GM18861 (cell line): ENCODE measurements at regions not wholly inside any gene's neighbourhood (a gene's known extent, or its start where the extent isn't known, plus 50 kb on each side); places are given as distances from the start of the nearest gene placed in this dataset.

ENCODE experiments used
- ATAC-seq: cut with Tn5 transposase; IDR thresholded peaks from one replicate; pipeline ENCODE4 v1.9.1; 2021; ENCODE audit not compliant: unreplicated experiment

GRCh38 chr7:25279705-25280104, 51.4 kb upstream of the NPVF start:
- ATAC-seq, result no peak

DNA sequence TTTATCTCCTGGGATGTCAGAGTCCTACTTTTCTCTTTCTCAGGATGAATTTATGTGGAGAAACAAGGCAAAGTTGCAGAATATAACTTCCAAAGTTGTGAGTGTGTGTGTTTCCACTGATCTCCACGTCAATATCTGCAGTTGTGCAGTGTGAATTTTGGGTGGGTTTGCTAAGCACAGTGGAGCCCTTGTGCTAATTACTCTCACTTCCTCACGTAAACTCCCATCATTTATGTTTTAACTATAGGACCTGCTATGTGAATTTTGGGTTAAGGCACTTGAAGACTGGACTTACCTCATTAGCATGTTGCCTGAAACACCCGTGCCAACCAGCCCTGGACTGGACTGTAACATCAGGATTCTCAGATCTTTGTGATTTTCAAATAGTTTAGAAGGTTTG, 51.9 kb upstream of the NPVF start:
- no peak for ATAC-seq

- no peak for ATAC-seq
These were observed 53.9 kb upstream of the NPVF start for GRCh38 chr7:25282194-25282593.

GRCh38 chr7:25286756-25287155, 58.5 kb upstream of the NPVF start:
- no peak for ATAC-seq

DNA sequence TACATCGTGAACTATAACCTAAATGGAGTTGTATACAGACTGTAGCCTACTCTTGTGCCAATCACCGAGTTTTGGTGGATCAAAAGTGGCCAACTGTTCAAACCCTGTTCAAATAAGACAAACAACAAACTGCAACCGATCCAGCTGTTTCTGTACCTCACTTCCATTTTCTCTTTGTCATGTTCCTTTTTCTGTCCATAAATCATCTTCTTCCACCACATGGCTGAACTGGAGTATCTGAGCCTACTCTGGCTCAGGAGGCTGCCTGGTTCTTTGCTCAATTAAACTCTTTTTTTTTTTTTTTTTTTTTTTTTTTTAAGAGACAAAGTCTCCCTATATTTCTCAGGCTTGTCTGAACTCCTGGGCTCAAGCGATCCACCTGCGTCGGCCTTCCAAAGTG, 59.0 kb upstream of the NPVF start:
- no peak for ATAC-seq

DNA sequence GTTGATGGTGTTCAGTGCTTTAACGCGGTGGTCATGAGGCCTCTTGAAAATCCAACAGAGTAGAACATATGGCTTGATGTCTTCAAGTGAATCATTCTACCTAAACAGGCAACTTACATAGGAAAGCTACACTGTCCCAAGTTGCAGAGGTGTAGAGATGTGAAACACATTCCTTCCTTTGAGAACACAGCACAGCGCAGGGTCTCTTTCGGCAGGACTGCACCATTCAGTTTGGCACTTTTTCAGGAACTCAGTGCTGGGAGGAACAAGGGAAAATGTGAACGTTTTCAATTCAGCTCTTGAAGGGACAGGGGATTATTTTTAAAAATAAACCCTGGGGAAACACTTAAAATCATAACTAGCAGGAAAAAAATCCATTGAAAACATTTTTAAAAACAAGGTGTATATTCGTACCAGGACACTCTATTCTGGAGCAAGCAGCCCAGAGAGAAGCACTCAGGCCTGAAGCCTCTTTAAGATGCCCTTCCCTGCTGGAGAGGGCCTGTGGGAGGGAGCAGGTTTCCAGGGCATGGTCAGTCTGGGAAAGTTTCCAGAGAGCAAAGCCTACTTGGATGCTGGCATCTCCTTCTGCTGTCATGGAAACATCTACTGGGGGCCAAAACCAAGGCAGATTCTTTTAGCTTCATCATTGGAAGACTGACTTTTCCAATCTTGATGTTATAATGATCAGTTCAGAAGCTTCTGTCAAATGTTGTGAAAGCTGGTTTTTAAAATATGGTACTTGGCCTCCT, 60.4 kb upstream of the NPVF start:
- ATAC-seq, result no peak

DNA sequence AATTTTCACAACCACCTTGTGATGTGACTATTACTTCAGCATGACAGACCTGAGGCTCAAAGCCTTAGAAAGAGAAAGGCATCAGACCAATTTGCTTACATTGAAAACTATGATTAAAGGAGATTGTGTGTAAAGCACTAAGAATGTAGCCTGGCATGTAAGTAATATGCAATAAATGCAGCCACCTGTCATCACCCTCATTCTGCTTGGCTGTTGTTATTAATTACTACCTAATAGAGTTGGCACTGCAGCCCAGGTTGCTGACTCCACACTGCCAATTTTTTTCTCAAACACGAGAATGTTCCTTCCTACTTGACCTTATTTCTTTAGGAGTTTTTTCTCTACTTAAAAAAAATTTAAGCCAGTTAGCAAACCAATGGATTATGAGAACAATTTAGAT, 61.2 kb upstream of the NPVF start:
- ATAC-seq, result no peak

DNA sequence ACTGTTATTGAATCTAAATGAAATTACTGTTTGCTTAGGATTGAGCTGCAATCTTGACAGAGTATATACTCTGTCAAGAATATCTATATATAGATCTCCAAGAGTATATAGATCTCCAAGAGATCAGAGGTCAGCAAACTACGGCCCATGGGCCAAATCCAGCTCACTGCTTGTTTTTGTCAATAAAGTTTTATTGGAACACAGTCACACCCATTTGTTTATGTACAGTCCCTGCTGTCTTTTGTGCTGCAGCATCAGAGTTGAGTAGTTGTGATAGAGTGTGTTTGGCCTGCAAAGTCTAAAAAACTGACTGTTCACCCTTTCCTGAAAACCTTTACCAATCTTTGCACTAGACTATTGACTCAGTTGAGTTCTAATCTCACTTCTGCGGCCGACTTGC, 66.3 kb upstream of the NPVF start:
- no peak for ATAC-seq

- no peak for ATAC-seq
These were observed 67.1 kb upstream of the NPVF start for GRCh38 chr7:25295387-25295786.

DNA sequence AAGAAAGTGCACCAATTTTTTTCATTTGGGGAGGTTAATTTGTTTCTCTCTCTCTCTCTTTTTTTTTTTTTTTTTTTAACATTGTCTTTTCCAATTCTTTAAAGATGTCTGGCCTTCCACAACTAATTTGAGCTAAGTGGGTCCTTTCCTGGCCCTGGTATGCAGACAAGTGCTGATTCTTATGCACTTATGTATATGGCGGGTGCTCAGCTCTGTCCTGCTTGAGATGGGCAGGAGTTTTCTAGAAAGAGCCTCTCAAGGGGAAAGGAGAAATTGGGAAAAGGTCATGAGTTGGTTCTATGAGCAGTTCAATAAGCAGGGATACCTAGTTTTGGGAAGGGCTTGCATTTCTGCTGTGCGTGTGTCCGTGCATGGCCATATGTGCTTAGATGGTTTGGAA, 67.8 kb upstream of the NPVF start:
- ATAC-seq, result no peak

DNA sequence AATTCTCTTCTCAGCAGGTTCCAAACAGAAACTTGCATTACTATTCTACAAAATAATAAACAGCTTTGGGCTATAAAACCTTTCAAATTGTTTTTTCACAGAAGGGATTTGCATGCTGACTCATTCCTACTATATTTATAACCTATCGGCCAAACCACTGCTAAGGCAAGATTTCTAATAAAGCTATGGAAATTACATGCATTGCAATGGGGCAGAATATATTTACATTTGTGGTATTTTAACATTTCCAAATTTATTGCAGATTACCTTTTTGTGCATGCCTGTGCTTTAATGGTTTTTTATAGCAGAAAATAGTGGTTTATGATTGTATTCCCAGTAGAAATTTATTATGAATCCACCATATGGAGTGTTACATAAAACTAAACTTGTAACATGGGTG, 69.0 kb upstream of the NPVF start:
- no peak for ATAC-seq

- no peak for ATAC-seq
These were observed 75.2 kb upstream of the NPVF start for GRCh38 chr7:25303281-25304181.

- no peak for ATAC-seq
These were observed 76.4 kb upstream of the NPVF start for GRCh38 chr7:25304691-25305090.

DNA sequence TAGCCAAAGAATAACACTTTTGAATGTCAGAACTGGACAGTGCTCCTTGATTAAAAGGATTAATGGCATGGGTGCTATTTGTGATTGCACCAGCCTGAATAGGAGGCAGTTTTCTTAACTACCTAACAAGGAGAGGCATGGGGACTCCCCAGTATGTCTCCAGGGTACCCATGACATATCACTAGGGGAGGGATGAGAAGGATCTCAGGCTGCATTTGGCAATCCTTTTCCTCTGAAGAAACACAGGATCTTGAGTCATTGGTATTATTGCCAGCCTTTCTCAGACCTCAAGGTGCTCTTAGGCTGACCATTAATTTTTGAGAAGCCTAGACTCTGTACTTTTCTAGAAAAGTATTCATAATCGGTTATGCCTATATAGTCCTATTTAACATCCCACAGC, 77.5 kb upstream of the NPVF start:
- ATAC-seq, result no peak

DNA sequence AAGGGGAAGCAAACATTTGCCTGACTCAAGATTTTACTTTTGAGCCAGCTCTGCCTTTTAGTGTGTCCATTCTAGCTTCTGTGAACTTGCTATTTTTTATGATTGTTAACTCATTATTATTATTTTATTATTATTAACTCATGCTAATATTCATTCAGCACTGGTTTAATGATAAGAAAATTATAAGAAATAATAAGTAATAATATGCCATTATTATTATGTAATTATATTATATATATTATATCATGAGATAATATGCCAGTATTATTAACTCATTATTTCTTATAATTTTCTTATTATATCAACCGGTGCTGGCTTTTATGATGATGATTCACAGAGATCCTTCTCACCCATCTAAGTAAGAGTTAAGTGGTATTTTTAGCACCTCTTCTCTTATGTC, 79.3 kb upstream of the NPVF start:
- no peak for ATAC-seq

DNA sequence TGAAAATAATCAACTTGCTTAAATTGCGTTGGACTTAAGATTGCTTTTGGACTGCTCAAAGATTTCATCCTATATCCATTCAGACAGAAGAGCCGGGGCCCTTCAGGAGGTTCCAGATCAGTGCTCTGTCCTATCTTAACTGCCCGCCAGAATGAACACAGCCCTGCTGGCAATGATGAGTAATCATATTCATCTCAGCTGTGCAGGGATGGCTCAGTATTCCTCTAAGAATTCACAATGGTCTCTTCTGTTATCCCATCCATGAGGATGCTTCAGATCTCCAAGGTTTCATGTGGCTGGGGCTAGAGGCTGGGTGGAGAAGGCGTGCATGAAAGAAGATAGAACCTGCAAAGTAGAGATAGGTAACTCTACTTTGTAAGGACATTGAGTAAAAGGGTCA, 80.0 kb upstream of the NPVF start:
- ATAC-seq, result no peak

DNA sequence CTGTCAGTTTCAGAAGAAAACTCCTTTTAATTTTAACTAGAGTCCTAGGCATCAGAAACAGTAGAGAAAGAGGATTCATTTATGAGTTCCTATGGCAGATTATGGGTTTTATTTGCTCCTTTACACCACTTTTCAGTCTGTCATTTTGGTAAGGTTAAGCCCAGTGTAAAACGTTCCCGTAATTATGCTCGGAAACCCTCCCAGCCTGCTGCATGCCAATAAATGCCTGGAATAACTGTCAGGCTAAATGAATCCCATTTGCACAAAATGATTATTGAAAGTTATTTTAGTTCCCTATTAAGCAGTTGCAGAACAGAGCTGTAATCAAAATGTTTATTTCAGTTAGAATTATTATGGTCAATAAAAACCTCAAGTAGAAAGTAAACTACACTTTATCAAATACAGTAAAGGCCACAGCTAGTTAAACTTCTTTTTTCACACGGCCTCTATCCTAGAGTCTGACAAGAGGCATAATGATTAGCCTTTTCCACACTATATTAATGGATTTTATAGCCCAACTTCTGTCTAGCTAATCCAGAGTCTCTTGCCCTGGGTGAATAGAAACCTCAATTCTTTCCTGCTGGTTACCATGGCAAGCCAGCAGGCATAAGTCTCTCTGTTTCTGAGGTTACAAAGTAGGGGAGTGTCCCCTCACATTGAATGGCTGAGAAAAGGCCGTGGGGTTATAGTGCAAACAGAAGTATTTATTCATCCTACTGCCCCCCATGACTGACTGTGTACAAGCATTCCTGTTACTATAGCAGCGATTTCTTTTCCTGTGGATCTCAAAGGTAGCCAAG, 80.8 kb upstream of the NPVF start:
- no peak for ATAC-seq

- no peak for ATAC-seq
These were observed 82.6 kb upstream of the NPVF start for GRCh38 chr7:25310896-25311295.

DNA sequence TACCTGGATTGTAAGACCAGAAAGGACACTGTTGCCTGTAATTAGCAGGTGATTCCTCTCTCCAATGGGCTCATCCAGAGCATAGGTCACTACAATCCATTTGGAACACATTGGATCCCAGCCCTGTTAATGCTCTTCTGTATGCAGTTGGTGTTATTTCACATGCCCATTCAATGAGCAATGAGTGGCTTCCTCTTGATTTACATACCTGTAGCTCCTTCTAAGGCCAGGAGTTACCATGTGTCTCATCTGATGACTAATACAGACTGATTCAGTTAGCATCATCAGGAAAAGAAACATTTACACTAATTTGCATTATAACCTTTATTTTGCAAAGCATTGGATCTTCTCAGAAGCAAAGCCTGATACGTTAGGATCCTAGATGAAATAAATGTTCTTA, 83.1 kb upstream of the NPVF start:
- ATAC-seq, result no peak

DNA sequence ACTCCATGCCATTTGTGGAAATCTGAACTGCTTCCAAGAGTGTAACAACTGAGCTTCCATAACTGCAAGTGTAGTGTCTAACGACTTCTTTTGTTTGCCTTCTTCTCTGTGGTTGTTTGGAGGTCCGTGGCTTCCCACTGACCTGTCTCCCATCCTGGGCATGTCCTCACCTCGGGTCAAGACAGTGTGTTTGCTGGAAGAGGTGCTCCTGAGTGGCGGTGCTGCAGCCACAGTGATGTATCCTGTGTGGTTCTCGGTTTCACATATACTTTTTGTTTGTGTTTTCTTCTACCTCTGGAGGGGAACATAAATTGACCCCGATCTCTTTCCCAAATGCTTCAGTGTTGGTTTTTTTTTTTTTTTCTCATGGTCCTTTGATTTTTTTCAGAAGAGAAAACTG, 84.7 kb upstream of the NPVF start:
- ATAC-seq, result no peak

- ATAC-seq, result no peak
These were observed 85.2 kb upstream of the NPVF start for GRCh38 chr7:25313526-25313925.
